Astrocyte of the cerebellum (primary cell): ENCODE measurements at regions not wholly inside any gene's neighbourhood (a gene's known extent, or its start where the extent isn't known, plus 50 kb on each side); places are given as distances from the start of the nearest gene placed in this dataset.

ENCODE experiments used
- DNase-seq: peaks from one replicate; pipeline ENCODE4 v3.0.0-alpha.2; 2011; ENCODE audit warnings: low read depth
- H3K4me3 ChIP-seq: 2 replicates; pipeline ENCODE4 v1.5.1; 2011; ENCODE audit warnings: mild to moderate bottlenecking, low read depth, low read length, moderate library complexity
- in situ Hi-C: cut with HindIII; loops from 2 replicates; pipeline ENCODE4 v1.10.0; 2017; ENCODE audit warnings: low sequenced_read_pairs
- TF ChIP-seq, protein P1 (sequence below): IDR thresholded peaks from 2 replicates; pipeline ENCODE4 v1.5.1; 2012; ENCODE audit warnings: low read length, low read depth, moderate library complexity, mild to moderate bottlenecking; ENCODE audit errors: missing control alignments

DNA sequence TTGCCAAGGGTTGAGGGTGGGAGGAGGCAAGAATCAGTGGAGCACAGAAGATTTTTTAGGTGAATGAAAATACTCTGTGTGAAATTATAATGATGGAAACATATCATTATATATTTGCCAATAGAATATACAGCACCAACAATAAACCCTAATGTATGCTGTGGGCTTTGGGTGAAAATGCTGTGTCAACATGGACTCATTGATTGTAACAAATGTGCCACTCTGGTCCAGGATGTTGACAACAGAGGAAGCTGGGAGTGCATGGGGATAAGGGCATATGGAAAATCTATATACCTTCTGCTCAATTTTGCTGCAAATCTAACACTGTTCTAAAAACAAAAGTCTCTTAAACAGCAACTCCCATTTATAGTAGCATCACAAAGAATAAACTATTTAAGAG lies 114.3 kb downstream of the LYZL1 start:
- DNase-seq, result no peak
- no peak overlapping the region for H3K4me3 ChIP-seq
- in situ Hi-C loops, result no loop called here
- TF ChIP-seq, protein P1, sequence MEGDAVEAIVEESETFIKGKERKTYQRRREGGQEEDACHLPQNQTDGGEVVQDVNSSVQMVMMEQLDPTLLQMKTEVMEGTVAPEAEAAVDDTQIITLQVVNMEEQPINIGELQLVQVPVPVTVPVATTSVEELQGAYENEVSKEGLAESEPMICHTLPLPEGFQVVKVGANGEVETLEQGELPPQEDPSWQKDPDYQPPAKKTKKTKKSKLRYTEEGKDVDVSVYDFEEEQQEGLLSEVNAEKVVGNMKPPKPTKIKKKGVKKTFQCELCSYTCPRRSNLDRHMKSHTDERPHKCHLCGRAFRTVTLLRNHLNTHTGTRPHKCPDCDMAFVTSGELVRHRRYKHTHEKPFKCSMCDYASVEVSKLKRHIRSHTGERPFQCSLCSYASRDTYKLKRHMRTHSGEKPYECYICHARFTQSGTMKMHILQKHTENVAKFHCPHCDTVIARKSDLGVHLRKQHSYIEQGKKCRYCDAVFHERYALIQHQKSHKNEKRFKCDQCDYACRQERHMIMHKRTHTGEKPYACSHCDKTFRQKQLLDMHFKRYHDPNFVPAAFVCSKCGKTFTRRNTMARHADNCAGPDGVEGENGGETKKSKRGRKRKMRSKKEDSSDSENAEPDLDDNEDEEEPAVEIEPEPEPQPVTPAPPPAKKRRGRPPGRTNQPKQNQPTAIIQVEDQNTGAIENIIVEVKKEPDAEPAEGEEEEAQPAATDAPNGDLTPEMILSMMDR, result no peak

DNA sequence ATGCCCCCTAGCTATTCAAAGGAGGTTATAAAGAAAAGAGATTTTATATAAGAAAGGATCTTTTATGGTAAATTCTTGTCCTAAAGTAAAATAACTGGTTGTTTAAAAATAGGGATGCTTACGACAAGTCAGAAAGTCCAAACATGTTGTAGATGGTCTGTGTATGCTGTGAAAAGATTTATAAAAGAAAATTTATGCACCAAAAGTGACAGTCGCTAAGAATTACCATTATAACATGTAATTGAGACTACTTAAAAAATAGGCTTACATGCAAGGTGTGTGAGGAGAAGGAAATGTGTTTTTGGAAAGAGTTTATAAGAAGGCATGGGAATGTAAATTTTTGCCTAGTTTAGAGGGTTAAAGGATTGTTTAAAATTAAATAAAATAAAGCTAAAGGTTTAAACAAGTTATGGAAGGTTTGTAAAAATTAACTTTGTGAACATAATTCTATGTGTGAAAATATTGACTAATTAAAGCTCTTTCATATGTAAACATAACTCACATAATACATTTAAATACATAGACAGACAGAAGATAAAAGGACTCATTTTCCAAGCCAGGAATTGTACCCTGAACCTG lies 118.5 kb downstream of the LYZL1 start:
- no peak overlapping the region for H3K4me3 ChIP-seq

More for the DNA sequence above, 118.5 kb downstream of the LYZL1 start:
- in situ Hi-C loops, result no loop called here
- DNase-seq, result no peak
- TF ChIP-seq, protein P1, result no peak
